HG02678 (cell line): ENCODE measurements at regions not wholly inside any gene's neighbourhood (a gene's known extent, or its start where the extent isn't known, plus 50 kb on each side); places are given as distances from the start of the nearest gene placed in this dataset.

ENCODE experiments used
- ATAC-seq: cut with Tn5 transposase; IDR thresholded peaks from one replicate; pipeline ENCODE4 v1.9.1; 2021; ENCODE audit warnings: mild to moderate bottlenecking, moderate library complexity; ENCODE audit not compliant: unreplicated experiment

DNA sequence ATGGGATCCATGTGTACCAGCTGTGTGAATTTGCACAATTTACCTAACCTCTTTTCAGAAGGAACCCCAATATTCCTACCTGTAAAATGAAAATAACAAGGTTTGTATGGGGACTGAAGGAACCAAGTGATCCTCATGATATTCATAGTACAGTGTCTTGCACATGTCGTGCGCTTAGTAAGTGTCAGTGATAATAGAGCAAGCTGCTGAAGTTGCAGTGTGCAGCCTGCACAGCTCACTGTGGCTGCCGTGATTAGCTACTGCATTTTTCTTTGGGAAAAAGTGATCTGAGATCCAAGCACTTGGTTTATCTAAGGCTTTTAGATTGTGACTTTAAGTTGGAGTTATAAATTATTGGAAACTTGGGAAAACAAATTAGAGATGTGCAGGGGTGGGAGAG, 135.9 kb upstream of the FRY start:
- no peak for ATAC-seq

GRCh38 chr13:31896427-31896826, 135.1 kb upstream of the FRY start:
- peak; percentile 55 for ATAC-seq

GRCh38 chr13:31898378-31899071, 133.0 kb upstream of the FRY start:
- no peak for ATAC-seq

DNA sequence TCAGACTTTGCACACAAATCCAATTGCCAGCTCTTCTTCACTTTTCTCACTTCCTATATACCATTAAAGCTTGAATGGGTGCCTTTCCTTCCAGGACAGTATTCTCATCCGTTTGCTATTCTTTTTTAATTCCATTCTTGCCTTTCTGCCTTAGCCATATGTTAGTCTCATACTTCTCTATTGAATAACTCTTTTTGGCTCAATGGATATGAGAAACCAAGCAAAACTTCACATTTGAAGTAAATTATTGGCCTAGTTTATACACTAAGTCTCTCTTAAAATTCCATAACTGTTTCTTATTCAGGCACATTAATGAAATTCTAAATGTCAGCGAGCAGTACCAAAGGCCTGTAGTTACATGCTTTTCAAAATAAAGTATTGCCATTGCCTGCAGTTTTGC, 129.6 kb upstream of the FRY start:
- no peak for ATAC-seq

- ATAC-seq = no peak
Measured at GRCh38 chr13:31903111-31903815, 128.3 kb upstream of the FRY start.

- ATAC-seq = no peak
Measured at GRCh38 chr13:31904941-31905824, 126.4 kb upstream of the FRY start.

DNA sequence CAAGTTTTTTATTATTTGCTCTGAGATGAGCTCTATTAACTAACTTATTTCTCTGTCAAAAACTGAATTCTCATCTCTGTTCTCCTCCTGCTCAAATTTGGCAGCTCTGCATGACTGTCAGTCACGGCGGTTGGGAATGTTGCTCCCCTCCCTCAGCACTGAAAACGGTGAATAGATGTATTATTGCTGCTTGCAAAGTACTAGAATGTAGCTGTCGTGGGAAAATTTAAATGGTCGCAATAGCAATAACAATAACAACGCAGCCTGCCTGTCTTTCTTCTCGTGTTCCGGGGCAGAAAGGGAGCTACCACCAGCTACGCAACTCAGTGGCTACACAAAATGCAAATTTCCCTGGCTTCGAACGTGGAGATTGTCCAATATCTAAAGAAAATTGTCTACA, 125.6 kb upstream of the FRY start:
- no peak for ATAC-seq

- no peak for ATAC-seq
Measured at GRCh38 chr13:31908696-31909411, 122.7 kb upstream of the FRY start.

GRCh38 chr13:31909864-31910551, 121.6 kb upstream of the FRY start:
- no peak for ATAC-seq

DNA sequence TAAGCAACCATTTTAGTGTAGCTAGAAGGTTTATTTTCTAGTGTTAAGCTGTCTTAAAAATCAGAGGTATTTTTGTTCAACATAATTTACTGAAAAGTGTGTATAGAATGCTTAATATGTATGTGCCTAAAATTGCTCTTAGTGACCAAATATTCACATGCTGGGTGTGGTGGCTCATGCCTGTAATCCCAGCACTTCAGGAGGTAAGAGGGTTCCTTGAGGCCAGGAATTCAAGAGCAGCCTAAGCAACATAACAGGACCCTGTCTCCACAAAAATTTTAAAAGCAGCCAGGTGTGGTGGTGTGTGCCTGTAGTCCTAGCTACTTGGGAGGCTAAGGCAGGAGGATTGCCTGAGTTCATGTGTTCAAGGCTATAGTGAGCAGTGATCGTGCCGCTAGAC, 120.9 kb upstream of the FRY start:
- ATAC-seq = no peak

GRCh38 chr13:31912647-31913401, 118.8 kb upstream of the FRY start:
- no peak for ATAC-seq

DNA sequence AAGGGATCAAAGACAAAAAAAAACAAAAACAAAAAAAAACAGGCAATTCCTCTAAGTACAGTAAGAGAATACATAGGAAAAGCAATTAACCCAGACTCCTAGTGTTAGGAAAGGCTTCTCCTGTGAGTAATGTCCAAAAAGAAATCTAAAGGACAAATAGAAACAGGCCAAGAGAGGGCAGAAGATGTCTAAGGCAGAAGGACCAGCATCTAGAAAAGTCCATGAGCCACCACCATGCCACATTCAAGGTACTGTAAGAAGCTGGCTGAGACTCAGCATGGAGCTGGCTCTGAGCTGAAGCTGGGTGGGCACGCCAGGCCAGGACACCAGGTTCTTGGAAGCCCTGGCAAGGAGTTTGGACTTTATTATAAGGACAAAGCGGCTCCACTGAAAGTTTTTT, 118.1 kb upstream of the FRY start:
- no peak for ATAC-seq

- ATAC-seq = no peak
Measured at GRCh38 chr13:31914843-31915242, 116.7 kb upstream of the FRY start.

- no peak for ATAC-seq
Measured at GRCh38 chr13:31918707-31919106, 112.9 kb upstream of the FRY start.

GRCh38 chr13:31919241-31919640, 112.3 kb upstream of the FRY start:
- no peak for ATAC-seq

GRCh38 chr13:31919971-31920726, 111.4 kb upstream of the FRY start:
- no peak for ATAC-seq

GRCh38 chr13:31920727-31921100, 110.9 kb upstream of the FRY start:
- no peak for ATAC-seq

DNA sequence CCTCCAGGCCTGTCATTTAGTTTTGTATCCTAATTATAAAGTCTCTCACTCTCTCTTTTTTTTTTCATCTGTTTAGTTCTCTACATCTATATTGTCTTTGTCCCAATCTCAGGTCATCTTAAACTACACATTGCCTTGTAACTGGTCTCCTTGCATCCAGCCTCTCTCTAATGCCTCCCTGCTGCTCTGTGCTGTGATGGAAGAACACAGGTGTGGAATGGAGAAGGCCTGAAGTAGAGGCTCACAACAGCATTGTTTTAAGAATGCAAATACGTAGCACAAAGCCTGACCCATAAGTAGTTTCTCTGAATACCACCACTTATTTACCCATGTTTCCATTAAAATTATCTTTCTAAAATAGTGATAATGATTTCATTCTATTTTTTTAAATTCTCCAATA, 108.8 kb upstream of the FRY start:
- no peak for ATAC-seq

GRCh38 chr13:31923134-31923763, 108.3 kb upstream of the FRY start:
- no peak for ATAC-seq
